NOMO-1 (cell line): ENCODE measurements at regions not wholly inside any gene's neighbourhood (a gene's known extent, or its start where the extent isn't known, plus 50 kb on each side); places are given as distances from the start of the nearest gene placed in this dataset.
"Not testable (repeated sequence)": the region's sequence is repeated elsewhere in the genome, so short reads cannot be mapped to it uniquely, and the experiment has no call there.

Experiments
- DNase-seq, 2 experiments: peaks; one replicate each; lab custom pipeline; 2025; ENCODE audit not compliant: unreplicated experiment in 2 of 2; lab: John Stamatoyannopoulos, UW

DNA sequence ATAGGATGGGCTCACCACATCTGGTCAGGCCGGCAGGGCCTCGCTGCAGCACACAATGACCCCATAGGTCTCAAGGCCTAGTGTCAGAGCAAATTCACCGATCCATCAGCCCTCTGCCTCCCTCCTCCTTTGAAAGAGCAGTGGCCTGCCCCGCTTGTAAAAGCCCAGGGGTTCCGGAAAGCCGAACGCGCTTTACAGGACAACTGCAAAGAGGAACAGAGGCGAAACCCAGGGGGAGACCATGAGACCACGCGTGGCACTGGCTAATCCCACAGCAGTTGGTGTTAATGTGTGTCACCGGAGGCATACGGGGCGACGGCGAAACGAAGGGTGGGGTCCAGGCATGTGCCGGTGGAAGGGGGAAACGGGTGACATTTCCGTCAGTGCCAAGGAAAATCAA is 699.9 kb upstream of the TPTE start:
- DNase-seq = not testable (repeated sequence)

DNA sequence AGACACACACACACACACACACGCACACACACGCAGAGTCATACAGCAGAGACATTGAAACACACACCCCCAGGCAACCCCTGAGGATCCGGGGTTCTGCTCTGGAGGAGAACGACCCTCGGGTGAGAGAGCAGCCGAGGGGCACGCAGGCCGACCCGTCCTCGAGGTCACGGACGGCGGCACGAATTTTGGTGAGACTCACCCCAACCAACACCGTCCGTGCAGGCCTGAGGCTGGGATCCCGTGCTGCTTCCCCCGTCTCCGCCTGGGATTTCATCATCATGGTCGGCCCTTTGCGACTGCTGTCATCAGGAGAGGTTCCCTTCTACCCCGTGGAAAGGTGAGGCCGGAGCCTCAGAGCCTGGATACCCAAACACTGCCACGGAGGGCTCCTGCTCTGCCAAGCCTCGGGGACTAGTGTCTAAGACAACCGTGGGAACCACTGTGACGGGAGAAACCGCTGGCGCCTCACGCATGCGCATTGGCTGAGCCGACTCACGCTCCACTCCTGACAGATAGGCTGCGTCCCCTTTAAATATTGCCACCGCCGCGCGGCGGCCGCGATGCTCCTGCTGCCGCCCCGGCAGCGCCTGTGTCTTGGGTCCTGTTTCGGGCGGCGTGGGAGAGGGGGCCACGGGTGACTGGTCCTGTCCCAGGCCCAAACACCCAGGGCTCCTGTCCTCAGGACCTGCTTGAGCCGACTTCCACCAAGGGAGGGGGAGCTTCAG is 699.1 kb upstream of the TPTE start:
- DNase-seq = not testable (repeated sequence)

DNA sequence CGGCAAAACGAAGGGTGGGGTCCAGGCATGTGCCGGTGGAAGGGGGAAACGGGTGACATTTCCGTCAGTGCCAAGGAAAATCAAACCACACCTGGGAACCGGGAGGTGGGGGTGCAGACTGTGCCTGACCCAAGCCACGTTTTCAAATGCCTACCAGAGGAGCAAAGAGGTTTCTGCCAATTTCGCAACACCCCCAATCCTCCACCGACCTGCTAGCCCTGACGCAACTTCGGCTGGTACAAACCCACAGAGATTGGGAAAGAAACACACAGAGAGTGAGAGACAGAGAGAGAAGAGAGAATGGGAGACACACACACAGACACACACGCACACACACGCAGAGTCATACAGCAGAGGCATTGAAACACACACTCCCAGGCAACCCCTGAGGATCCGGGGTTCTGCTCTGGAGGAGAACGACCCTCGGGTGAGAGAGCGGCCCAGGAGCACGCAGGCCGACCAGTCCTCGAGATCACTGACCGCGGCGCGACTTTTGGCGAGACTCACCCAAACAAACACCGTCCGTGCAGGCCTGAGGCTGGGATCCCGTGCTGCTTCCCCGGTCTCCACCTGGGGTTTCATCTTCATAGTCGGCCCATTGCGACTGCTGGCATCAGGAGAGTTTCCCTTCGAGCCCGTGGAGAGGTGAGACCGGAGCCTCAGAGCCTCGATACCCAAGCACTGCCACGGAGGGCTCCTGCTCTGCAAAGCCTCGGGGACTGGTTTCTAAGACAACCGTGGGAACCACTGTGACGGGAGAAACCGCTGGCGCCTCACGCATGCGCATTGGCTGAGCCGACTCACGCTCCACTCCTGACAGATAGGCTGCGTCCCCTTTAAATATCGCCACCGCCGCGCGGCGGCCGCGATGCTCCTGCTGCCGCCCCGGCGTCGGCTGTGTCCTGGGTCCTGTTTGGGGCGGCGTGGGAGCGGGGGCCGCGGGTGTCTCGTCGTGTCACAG is 697.9 kb upstream of the TPTE start:
- not testable (repeated sequence) for DNase-seq

DNA sequence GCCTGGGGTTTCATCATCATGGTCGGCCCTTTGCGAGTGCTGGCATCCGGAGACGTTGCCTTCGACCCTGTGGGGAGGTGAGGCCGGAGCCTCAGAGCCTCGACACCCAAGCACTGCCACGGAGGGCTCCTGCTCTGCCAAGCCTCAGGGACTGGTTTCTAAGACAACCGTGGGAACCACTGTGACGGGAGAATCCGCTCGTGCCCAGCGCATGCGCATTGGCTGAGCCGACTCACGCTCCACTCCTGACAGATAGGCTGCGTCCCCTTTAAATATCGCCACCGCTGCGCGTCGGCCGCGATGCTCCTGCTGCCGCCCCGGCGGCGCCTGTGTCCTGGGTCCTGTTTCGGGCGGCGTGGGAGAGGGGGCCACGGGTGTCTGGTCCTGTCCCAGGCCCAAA is 690.6 kb upstream of the TPTE start:
- DNase-seq = not testable (repeated sequence)

DNA sequence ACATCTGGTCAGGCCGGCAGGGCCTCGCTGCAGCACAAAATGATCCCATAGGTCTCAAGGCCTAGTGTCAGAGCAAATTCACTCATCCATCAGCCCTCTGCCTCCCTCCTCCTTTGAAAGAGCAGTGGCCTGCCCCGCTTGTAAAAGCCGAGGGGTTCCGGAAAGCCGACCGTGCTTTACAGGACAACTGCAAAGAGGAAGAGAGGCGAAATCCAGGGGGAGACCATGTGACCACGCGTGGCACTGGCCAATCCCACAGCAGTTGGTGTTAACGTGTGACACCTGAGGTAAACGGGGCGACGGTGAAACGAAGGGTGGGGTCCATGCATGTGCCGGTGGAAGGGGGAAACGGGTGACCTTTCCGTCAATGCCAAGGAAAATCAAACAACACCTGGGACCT is 688.6 kb upstream of the TPTE start:
- DNase-seq = not testable (repeated sequence)

DNA sequence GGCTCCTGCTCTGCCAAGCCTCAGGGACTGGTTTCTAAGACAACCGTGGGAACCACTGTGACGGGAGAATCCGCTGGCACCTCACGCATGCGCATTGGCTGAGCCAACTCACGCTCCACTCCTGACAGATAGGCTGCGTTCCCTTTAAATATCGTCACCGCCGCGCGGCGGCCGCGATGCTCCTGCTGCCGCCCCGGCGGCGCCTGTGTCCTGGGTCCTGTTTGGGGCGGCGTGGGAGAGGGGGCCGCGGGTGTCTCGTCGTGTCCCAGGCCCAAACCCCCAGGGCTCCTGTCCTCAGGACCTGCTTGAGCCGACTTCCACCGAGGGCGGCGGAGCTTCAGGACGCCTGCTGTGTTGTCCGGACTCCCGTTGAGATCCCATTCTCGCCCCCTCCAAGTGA is 684.8 kb upstream of the TPTE start:
- not testable (repeated sequence) for DNase-seq

DNA sequence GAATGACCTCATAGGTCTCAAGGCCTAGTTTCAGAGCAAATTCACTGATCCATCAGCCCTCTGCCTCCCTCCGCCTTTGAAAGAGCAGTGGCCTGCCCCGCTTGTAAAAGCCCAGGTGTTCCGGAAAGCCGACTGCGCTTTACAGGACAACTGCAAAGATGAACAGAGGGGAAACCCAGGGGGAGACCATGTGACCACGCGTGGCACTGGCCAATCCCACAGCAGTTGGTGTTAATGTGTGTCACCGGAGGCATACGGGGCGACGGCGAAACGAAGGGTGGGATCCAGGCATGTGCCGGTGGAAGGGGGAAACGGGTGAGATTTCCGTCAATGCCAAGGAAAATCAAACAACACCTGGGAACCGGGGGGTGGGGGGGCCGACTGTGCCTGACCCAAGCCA is 684.4 kb upstream of the TPTE start:
- DNase-seq = not testable (repeated sequence)

DNA sequence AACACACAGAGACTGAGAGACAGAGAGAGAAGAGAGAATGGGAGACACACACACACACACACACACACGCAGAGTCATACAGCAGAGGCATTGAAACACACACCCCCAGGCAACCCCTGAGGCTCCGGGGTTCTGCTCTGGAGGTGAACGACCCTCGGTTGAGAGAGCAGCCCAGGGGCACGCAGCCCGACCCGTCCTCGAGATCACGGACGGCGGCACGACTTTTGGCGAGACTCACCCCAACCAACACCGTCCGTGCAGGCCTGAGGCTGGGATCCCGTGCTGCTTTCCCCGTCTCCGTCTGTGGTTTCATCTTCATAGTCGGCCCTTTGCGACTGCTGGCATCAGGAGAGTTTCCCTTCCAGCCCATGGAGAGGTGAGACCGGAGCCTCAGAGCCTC is 683.9 kb upstream of the TPTE start:
- not testable (repeated sequence) for DNase-seq

DNA sequence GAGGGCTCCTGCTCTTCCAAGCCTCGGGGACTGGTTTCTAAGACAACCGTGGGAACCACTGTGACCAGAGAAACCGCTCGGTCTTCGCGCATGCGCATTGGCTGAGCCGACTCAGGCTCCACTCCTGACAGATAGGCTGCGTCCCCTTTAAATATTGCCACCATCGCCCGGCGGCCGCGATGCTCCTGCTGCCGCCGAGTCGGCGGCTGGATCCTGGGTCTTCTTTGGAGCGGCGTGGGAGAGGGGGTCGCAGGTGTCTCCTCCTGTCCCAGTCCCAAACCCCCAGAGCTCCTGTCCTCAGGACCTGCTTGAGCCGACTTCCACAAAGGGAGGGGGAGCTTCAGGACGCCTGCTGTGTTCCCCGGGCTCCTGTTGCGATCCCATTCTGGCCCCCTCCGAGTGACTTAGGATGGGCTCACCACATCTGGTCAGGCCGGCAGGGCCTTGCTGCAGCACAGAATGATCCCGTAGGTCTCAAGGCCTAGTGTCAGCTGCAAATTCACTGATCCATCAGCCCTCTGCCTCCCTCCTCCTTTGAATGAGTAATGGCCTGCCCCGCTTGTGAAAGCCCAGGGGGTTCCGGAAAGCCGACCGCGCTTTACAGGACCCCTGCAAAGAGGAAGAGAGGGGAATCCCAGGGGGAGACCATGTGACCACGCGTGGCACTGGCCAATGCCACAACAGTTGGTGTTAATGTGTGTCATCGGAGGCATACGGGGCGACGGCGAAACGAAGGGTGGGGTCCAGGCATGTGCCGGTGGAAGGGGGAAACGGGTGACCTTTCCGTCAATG is 683.2 kb upstream of the TPTE start:
- DNase-seq = no peak

DNA sequence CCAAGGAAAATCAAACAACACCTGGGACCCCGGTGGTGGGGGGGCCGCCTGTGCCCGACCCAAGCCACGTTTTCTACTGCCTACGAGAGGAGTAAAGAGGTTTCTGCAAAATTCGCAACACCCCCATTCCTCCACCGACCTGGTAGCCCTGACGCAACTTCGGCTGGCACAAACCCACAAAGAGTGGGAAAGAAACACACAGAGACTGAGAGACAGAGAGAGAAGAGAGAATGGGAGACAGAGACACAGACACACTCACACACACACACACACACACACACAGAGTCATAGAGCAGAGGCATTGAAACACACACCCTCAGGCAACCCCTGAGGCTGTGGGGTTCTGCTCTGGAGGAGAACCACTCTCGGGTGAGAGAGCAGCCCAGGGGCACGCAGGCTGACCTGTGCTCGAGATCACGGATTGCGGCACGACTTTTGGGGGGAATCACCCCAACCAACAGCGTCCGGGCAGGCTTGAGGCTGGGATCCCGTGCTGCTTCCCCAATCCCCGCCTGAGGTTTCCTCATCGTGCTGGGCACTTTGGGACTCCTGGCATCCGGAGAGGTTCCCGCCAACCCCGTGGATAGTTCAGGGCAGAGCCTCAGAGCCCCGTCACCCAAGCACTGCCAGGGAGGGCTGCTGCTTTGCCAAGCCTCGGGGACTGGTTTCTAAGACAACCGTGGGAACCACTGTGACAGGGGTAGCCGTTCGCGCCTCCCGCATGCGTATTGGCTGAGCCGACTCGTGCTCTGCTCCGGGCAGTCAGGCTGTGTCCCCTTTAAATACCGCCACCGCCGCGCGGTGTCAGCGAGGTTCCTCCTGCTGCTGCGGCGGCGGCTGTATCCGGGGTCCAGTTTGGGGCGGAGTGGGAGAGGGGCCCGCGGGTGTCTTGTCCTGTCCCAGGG is 682.4 kb upstream of the TPTE start:
- no peak for DNase-seq

DNA sequence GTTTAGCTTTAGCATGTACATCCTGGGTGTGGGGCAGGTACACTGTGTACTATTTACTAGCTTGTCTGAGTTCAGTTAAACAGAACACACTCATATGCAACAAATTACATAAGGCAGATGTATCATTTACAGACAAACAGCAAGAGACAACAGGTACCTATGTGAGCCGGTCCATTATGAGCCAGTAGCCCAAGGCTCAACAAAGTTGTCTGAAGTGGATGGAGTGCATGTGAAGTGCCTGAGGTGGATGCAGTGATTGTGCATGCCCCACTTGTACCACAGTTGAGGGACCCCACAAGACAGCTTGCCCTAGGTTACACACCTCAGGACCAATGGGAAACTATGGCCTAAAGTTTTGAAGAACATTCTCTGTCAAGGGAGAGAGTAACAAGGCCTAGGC is 677.3 kb upstream of the TPTE start:
- not testable (repeated sequence) for DNase-seq

DNA sequence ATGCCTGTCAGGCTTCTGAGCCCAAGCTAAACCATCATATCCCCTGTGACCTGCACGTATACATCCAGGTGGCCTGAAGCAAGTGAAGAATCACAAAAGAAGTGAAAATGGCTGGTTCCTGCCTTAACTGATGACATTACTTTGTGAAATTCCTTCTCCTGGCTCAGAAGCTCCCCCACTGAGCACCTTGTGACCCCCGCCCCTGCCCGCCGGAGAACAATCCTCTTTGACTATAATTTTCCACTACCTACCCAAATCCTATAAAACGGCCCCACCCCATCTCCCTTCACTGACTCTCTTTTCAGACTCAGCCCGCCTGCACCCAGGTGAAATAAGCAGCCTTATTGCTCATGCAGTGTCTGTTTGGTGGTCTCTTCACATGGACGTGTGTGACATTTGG is 673.9 kb upstream of the TPTE start:
- not testable (repeated sequence) for DNase-seq

DNA sequence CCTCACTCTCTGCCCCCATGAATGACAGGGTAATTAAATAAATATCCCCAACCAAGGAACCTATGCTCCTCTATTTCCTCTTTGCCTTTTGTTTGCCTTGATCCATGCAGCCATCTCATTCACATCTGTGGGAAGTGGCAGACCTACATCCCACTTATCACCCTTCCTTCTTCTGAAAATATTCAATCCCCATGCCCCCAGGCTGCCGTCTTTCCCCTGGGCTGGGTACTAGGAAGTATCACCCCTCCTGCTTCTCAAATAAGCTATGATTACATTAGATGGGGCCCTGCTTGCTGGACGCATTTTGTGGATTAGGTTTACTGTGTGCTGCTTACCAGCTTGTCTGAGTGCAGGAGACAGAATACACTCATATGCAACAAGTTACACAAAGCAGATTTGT is 670.2 kb upstream of the TPTE start:
- not testable (repeated sequence) for DNase-seq

DNA sequence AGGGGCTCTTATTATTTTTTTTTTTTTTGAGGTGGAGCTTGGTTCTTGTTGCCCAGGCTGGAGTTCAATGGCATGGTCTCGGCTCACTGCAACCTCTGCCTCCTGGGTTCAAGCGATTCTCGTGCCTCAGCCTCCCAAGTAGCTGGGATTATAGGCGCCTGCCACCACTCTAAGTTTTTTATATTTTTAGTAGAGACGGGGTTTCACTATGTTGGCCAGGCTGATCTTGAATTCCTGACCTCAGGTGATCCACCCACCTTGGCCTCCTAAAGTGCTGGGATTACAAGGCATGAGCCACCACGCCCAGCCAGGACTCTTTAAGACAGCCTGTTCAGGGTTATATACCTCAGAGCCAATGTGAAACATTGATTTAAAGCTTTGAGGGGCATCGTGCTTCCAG is 669.7 kb upstream of the TPTE start:
- DNase-seq = not testable (repeated sequence)

DNA sequence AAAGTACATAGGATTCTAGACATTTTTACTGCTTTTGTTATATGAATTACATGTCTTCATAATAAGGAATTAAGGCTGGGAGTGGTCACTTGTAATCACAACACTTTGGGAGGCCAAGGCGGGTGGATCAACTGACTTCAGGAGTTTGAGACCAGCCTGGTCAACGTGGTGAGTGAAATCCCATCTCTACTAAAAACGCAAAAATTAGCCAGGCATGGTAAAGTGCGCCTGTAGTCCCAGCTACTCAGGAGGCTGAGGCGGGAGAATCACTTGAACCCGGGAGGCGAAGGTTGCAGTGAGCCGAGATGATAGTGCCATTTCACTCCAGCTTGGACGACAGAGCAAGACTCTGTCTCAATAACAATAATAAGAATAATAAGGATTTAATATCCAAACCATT is 663.8 kb upstream of the TPTE start:
- DNase-seq = not testable (repeated sequence)

DNA sequence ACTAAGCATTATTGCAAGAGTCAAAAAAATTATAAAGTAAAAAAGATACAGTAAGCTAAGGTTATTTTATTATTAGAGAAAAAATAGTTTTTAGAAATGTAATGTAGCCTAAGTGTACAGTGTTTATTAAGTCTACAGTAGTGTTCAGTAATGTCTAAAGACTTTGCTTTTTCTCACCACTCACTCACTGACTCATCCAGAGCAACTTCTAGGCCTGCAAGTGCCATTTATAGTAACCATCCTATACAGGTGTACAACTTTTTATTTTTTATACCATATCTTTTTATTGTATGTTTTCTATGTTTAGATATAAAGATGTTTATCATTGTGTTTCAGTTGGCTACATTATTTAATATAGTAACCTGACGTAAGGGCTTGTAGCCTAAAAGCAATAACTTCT is 661.5 kb upstream of the TPTE start:
- not testable (repeated sequence) for DNase-seq

DNA sequence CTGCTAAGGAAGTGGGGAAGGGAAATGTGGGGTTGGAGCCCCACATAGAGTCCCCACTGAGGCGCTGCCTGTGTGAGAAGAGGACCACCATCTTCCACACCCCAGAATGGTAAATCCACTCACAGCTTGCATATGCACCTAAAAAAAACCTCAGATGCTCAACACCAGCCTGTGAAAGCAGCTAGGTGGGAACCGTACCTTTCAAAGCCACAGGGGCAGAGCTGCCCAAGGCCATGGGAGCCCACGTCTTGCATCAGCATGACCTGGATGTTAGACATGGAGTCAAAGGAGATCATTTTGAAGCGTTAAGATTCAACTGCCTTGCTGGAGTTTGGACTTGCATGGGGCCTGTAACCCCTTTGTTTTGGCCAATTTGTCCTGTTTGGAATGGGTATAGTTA is 658.9 kb upstream of the TPTE start:
- not testable (repeated sequence) for DNase-seq

DNA sequence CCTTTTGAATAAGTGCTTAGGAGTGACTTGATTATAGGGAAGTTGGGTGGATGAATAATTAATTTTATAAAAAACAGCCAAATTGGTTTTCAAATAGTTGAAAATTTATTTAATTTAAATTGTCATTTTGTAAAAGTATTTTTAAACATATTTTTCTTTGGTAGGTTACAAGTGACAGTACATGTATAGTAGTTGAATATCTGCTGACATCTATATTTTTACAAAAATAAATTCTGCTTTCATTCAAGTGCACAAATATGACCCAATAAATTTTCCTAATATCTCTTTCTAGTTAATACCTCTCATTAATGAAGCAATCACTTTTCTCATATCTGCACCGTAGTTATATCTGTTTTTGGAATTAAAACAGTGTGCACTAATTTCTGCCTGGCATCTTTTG is 653.6 kb upstream of the TPTE start:
- not testable (repeated sequence) for DNase-seq

DNA sequence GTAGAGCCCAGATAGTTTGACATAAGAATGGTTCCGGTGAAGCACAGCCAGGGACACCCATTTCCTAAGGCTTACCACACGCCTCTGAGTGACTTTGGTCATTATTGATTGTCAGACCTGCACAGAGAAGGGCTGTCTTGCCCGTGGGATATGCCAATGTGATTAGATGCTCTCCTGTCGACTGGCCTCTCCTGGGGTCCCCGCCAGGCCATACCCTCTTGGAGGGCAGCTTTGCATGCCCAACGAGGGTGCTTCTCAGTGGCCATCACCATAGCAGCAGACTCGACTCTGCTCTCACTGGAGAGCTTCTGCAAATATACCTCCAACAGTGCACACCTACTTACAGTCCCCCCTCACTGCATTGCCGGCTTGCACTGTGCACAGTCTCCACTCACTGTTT is 648.3 kb upstream of the TPTE start:
- not testable (repeated sequence) for DNase-seq

DNA sequence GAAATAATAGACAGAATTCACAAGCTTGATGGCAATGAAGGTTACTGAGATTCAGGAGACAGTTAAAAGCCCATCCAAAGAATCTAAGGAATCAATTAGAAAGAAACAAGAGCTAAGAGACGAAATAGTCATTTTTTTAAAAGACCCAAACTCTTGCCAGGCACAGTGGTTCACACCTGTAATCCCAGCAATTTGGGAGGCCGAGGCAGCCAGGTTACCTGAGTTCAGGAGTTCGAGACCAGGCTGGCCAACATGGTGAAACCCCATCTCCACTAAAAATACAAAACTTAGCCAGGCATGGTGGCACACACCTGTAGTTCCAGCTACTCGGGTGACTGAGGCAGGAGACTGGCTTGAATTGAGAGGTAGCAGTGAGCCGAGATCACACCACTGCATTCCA is 647.2 kb upstream of the TPTE start:
- DNase-seq = not testable (repeated sequence)
